HG02973 (cell line): ENCODE measurements at regions not wholly inside any gene's neighbourhood (a gene's known extent, or its start where the extent isn't known, plus 50 kb on each side); places are given as distances from the start of the nearest gene placed in this dataset.

Experiments
- ATAC-seq: cut with Tn5 transposase; IDR thresholded peaks from one replicate; pipeline ENCODE4 v1.9.1; 2021; ENCODE audit warnings: moderate library complexity; ENCODE audit not compliant: unreplicated experiment

DNA sequence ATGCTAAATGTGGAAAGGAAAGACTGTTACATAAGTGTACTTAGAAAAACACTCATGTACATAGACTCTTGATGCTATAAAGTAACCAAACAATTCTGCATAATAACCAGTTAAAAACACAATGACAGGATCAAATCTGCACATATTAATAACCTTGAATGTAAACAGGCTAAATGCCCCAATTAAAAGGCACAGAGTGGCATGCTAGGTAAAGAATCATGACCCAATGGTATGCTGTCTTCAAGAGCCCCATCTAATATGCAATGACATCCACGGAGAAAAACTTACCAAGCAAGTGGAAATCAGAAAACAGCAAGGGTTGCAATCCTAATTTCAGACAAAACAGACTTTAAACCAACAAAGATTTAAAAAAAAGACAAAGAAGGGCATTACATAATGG lies 644.8 kb upstream of the PKN2 start:
- no peak for ATAC-seq

DNA sequence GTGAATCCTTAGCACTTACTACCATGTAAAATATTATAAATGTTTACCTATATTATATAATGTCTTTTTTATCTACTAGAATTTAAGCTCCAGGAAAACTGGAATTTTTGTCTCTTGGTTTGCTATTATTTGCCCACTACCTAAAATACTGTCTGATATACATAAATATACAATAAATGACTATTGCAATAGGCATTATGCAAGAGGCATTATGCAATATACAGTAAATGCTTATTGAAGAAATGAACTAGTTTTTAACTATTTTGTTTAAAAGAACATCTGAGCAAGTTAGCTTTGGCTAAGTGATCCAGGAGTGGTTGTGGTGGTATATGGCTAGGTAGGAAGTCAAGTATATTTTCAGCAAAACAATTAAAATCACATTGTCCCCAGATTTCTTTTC lies 640.2 kb upstream of the PKN2 start:
- ATAC-seq, result no peak

DNA sequence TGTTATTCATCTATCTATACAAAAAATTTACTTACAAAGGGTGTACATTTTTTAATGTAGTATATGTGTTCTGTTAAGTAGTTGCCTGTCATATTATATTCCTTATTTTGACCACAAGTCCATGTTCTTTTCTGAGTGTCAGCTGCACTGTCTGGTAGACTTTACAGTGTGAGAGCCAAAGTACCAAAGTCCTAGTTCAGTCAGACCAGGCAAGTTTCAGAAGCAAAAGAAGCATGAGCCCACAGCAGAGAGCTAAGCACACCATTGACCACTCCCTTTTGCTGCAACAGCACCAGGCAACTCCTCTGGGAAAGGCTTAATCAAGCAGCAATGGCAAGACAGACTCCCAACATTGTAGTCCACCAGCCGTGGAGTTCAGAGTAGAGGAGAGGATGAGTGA lies 631.9 kb upstream of the PKN2 start:
- no peak for ATAC-seq

DNA sequence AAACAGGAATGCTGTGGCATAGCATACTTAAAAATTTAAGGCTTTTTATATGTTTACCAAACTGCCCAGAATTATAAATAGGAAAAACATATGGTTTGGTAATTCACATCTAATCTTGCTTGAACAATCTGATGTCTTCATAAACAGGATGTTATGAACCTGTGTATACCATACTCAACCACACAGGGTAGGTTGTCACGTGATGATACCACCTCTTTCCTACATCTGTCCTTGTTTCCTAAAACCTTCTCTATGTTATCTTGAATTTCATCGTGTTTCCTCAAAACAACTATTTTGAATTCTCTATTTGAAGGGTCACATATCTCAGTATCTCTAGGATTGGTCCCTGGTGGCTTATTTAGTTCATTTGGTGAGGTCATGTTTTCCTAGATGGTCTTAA lies 631.0 kb upstream of the PKN2 start:
- no peak for ATAC-seq

DNA sequence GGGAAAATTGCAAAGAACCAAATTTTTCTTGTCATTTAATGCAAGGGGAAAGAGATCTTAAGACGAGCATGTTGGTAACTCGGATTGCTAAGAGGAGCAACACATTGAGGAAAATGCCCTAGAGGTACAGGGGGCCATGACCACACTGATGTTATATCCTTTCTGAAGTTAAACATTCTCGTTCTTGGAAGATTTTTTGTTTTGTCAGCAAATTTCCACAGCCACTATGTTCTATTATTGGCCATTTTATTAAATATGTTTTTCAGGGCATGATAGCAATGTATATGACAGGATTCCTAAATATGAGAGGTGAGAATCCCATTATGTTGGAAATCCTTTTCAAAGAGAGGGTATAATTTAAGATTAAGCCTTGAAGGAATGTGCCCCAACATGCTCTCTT lies 627.2 kb upstream of the PKN2 start:
- no peak for ATAC-seq

DNA sequence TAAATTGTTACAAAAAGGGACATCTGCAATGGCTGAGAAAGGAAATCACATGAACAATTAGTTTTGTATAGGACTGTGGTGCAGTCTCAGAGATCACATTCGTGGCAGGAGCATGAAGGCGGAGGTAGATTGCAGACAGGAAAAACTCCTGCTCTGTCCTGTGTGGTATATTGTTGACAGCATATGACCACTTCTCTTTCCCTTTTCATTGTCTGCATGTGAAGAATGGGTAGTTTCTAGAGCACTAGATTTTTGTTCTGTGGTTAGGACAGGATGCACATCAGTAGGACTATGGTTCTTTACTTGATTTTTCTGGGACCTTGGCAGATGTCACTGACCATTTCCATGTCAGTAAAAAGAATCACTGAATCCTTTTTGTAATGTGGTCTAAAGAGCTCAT lies 625.9 kb upstream of the PKN2 start:
- ATAC-seq, result no peak

DNA sequence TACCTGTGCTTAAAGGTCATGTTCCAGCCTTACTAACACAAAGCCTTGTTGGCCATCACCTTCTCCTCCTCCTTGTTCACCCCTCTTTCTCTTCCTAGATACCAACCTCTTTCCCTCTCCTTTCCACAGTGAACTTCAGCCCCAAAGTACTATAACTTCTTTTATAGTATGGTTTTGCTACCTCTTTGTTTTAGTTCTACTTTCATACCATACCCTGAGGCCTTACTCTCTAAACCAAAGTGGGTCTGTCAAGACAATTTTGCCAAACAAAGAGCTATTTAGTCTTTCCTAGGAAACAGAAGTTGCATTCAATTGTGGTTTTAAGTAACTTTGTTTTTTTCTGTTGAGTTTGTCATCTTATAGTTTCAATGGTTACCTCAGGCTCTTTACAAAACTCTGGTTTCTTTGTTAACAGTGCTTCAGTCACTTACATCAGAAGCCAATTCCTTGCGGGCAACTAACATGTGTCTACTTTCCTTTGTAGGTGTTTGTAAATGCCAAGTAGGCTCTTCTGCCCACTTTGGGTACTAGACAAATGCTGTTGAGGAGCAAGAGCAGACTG lies 623.9 kb upstream of the PKN2 start:
- ATAC-seq, result no peak

DNA sequence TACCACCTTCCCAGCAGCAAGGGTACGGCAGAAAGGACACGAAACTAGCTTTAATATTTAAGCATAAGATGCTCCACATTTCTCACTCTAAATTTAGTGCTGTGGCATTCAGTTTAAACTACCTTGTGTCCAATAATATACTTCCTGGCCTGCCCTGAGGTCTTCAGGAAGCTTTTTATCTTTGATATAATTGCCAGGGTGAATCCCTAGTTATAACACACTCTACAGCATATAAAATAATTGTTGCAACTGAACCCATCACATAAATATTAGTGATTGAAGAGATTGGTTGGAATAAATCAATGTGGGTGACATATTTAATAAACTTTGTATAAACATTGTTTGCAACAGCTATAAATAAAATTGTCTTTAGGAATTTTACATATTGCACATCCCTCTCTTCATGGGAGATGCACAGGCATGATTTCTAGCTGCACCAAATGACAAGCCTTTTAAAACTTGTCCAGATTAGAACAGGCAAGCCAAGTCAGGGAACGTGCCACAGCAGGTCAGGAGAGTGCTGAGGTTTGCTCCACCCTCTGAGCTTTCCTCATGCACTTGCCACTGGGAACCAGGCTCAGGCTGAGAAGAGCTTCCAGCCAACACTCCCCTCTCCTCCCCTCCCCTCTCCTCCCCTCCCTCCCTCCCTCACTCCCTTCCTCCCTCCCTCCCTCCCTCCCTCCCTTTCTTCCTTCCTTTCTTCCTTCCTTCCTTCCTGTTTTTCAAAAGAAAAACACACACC lies 623.2 kb upstream of the PKN2 start:
- no peak for ATAC-seq

DNA sequence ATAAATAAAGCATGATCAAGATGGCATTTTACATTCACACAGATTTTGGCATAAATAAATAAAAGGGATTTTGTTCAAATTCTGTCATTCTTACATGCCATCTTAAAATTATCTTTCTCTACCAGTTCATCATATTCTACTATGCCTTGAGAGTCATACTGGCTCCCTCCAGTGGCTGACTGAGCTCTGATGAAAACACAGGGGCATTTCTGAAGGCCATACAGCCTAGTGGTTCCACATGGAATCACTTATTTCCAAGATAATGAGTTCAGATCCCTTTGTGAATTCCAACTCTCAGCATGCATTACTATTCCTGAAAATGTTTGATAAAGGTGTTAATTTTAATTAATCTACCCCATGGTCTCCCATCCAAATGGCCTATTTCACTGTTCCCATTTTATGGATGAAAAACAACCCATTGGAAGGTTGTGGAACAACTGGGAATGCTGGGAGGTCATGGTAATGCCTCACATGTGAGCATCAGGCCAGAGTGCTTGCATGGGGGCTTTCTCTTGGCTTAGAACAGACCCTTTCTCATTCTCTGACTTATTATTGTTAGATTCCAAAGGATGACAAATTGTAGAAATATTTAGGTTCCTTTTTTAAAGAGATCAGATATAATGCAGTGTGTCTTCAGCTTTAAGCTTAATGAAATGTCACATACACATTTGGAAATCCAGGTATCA lies 622.4 kb upstream of the PKN2 start:
- peak; percentile 84 for ATAC-seq

DNA sequence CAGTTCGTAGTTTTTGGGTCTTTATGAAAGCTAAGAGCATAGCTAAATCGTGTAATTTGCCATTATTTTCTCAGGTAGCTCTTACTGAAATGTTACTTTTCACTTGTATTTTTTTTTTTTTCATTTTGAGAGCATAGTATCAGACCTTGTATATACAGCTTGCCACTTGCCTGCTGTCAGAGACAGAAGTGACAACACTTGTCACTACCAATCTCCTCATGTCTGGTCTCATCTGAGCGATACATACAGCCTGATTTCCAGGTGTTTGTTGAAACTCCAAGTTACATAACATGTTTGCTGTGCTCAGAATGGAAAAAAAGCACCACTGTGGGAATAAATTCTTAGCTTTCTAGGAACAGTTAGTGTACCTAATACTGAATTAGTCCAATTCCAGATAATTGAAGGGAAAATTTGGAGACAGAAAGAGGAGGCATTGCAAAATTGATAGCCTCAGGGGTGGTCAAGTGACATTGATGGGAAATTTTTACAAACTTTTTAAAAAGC lies 621.4 kb upstream of the PKN2 start:
- ATAC-seq, result no peak

DNA sequence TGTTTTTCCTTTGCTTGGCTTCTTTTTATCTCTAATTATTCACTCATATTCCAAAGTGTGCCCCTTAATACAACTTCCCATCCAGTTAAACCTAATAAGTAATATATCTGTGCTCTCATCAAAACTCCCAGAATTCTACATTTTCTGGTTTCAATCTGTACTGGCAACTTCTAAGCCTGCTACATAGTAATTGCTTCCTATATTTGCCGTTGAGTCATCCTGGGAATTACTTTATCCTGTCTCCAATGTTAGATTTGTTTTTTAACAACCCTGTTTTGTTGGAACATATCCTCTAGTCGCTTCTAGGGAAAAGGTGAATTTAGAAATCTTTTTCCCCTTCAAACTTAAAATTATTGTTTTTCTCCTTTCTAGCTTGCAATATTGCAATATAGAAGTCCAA lies 620.5 kb upstream of the PKN2 start:
- no peak for ATAC-seq

DNA sequence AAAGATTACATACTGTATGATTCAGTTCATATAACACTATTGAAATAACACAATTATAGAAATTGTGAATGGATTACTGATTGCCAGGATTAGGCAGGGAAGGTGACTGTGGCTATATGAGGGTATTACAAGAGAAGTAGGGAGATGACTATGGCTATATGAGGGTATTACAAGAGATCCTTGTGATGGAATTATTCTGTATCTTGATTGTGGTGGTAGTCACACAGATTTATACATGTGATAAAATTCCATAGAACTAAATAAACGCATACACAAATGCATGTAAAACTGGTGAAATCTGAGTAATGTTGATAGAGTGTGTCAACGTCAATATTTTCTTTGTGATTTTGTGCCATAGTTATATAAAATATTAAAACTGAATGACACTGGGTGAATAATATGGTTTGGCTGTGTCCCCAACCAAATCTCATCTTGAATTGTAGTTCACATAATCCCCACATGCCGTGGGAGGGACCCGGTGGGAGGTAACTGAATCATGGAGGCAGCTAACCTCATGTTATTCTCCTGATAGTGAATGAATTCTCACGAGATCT lies 615.6 kb upstream of the PKN2 start:
- ATAC-seq, result no peak

DNA sequence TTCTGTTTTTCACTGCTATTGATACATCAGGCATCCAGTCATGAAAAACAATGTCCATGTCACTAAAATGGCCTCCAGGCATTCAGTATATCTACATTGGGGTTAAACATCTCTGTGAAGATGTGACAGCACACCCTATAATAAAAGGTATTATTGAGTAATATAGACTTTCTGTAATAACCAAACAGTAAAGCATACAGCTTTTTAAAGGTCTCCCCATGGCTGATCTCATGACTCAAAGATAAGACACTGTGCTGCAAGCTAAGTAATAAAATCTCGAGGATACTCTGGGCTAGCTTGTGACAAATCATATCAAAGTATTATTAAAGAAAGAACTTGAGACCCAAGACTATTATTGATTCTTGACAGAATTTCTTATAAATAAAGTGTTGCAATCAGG lies 613.1 kb upstream of the PKN2 start:
- ATAC-seq, result no peak

DNA sequence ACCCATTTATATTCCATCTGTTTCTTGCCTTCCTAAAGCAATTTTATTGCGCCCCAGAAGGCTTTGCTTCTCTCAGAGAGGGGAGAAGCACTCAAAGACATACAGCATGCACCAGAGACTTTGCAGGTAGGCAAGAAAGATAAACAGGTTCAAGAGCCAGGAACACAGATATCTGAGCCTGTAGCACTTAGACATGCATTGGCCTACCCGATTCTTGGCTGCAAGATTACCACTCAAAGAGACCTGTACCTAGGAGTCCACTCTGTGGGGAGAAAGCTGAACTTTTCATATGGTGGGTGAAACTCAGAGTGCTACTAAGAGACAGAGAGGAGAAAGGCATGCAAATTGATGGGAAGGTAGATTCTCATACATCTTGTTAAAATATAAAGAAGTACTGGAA lies 609.4 kb upstream of the PKN2 start:
- no peak for ATAC-seq

DNA sequence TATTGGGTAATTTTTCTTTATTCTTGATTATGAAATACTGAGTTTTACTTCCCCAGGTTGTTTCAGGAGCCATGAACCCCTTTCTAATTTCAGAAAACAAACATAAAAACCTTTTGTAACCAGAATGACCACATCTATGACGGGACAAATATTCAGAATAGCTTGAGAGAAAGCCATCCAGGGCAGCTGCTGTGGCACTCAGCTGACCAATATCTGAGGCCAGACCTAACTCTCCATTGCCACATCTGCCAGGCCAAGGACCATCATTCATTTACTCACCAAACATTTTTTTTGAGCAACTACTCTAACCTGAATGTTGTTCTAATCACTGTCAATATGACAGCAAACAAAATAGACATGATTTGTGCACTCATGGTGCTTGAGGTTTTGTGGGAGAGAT lies 608.3 kb upstream of the PKN2 start:
- no peak for ATAC-seq

DNA sequence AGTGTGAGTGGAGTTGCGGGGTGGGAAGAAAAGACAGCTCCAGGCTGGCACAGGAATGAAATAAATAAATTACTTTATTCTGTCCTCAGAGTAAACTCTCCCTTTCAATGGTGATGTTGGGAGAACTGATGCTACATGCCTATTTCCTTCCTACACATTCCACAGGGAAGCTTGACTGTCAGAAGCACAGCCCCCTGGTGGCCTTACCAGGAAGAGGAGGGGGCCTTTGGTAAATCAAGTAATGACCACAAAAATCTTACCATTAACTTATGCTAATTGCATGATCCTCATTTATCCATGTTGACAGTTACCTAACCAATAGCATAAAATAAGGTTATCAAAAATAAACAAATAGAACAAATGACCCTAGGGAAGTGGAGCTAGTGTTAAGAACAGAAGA lies 605.0 kb upstream of the PKN2 start:
- ATAC-seq, result no peak

DNA sequence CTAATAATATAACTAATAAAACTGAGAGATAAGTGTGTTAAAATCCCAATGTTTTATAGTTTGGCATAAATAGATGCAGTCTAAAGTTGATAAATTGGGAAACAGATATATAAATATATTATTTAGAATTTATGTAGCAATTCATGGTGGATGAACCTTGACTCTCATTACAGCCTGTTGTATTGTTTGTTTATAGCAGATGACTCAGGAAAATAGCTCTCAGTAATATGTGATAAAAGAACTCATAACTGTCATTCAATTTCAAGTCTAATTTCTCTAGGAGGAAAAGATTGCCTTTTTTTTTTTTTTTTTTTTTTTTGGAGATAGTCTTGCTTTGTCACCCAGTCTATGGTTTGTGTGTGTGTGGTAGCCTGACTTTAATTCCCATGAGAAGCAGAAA lies 603.2 kb upstream of the PKN2 start:
- no peak for ATAC-seq

DNA sequence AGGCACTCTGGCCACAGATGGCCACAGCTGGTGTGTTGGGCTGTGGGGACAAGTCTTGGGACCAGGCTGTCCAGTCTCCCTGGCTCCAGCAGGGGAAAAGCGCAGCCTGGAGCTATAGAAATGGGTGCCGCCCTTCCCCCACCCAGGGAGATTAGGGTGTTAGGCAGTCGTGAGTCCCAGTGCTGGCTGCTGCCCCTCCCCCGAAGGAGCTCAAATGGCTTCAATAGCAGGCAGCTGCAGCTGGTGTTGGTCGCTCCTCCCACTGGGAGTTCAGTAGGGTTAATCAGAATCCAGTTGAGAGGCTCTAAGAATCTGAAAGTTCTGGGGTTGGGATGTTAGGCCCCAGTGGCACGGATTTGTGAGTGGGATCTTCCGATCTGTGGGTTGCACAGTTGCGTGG lies 595.6 kb upstream of the PKN2 start:
- no peak for ATAC-seq

DNA sequence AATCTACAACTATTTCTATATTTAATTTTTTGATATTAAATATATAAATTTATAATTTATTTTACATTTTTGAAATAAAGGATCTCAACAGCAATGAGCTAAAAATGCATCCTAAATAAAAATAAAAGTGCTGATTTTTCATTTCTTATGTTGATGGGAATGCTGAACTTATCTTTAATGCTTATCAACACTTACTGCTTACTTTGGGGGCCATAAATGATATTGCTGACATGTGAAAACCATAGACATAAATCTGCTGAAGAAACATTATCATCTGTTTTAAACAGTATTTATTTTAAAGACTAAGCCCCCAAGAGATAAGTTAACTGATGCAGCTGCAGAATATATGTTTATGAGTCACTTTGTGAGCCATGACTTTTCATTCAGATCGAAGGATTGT lies 594.1 kb upstream of the PKN2 start:
- no peak for ATAC-seq

DNA sequence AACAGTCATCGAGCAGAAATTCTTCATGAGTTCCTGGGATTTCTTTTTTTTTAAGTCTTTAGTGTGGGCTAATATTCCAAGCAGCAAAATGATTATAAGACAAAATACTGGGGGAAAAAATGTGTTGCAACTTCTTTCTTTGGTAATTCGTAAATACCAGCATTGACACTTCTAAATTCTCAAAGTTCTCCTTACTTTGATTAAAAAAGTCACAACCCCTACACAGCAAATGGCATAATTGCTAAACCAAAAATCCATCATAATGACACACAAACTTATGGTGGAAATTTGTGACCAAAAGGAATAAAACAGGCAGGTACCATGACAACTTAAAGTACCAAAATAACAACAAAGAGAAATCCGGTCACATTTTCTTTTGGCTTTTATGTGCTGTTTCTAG lies 585.2 kb upstream of the PKN2 start:
- no peak for ATAC-seq

DNA sequence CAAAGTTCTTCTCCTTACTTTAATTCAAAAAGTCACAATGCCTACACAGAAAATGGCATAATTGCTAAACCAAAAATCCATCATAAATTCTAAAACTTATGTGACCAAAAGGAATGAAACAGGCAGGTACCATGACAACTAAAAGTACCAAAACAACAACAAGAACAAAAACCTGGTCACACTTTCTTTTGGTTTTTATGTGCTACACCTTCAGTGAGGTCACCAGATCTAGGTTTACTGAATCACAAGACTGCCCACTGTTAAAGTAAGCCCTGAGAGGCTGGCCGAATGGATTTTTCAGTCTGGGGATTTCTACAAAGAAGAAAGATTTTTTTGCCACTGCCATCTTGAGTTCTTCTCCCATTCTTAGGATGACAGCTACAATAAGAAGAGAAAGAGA lies 583.0 kb upstream of the PKN2 start:
- ATAC-seq, result no peak

DNA sequence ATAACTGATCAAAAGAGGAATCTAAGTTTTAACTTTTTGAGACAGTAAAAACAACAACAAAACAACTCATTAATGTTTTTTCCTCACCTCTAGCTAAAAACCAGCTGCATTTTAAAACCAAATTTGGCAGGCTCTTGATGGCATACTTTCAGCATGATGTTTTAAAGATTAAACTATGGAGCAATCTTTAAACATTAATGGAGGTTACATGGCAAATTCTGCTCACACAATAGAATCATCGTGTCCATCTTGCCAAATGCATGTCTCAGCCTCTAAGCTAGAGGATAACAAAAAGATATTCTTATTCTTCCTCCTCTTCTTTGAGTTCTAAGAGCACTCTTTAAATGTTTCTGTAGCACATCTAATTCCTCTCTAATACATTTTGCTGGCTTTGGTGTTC lies 579.8 kb upstream of the PKN2 start:
- no peak for ATAC-seq
